Neural cell (in vitro differentiated cells): ENCODE measurements at regions not wholly inside any gene's neighbourhood (a gene's known extent, or its start where the extent isn't known, plus 50 kb on each side); places are given as distances from the start of the nearest gene placed in this dataset.

Experiments
- EP300 ChIP-seq: fragments of 450-650 bp; conservative IDR thresholded peaks from 2 replicates; pipeline ENCODE4 v1.6.1; 2014; ENCODE audit warnings: antibody characterized with exemption, mild to moderate bottlenecking, moderate library complexity; ENCODE audit not compliant: poor library complexity, severe bottlenecking
- EZH2 ChIP-seq: fragments of 200-600, 300-800 bp; shearing (Covaris generic), sonication (generic); IDR thresholded peaks from 2 replicates; pipeline ENCODE4 v1.6.1; 2014; ENCODE audit warnings: antibody characterized with exemption, low read length, borderline replicate concordance, mild to moderate bottlenecking; ENCODE audit not compliant: insufficient read depth, poor library complexity, severe bottlenecking
- MXI1 ChIP-seq: fragments of 450-650 bp; conservative IDR thresholded peaks from 2 replicates; pipeline ENCODE4 v1.6.1; 2014; ENCODE audit warnings: antibody characterized with exemption, mild to moderate bottlenecking; ENCODE audit not compliant: poor library complexity, severe bottlenecking
- POLR2AphosphoS5 ChIP-seq: IDR thresholded peaks from 2 replicates; pipeline ENCODE4 v1.6.1; 2012
- TAF1 ChIP-seq: IDR thresholded peaks from 2 replicates; pipeline ENCODE4 v1.6.1; 2012; ENCODE audit warnings: low read depth
- TF ChIP-seq, protein P1 (sequence below): fragments of 450-650 bp; IDR thresholded peaks from 2 replicates; pipeline ENCODE4 v1.5.1; 2014; ENCODE audit warnings: antibody characterized with exemption, mild to moderate bottlenecking, moderate library complexity; ENCODE audit not compliant: poor library complexity, severe bottlenecking
- TF ChIP-seq, protein P2 (sequence below): IDR thresholded peaks from 2 replicates; pipeline ENCODE4 v1.6.1; 2012; ENCODE audit warnings: borderline replicate concordance

DNA sequence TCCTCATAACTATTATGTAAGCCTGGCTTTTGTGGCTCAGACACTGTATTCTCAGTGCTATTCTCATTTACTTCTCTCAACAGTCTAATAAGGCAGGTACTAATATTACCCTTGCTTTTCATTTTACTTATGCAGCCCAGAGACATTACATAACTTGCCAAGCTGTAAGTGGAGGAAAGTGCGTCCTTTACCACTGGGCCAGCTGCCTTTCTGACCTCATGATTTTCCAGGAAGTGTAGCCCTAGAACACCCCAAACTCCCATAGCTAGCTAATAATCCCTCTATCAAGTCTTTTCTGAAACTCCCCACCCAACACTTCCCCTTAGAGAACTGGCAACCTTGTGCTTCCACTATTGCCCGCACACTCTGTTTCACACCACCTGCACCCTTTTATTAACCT lies 192.9 kb upstream of the HMHB1 start:
- no peak for TF ChIP-seq TAF1
- TF ChIP-seq, protein P1, sequence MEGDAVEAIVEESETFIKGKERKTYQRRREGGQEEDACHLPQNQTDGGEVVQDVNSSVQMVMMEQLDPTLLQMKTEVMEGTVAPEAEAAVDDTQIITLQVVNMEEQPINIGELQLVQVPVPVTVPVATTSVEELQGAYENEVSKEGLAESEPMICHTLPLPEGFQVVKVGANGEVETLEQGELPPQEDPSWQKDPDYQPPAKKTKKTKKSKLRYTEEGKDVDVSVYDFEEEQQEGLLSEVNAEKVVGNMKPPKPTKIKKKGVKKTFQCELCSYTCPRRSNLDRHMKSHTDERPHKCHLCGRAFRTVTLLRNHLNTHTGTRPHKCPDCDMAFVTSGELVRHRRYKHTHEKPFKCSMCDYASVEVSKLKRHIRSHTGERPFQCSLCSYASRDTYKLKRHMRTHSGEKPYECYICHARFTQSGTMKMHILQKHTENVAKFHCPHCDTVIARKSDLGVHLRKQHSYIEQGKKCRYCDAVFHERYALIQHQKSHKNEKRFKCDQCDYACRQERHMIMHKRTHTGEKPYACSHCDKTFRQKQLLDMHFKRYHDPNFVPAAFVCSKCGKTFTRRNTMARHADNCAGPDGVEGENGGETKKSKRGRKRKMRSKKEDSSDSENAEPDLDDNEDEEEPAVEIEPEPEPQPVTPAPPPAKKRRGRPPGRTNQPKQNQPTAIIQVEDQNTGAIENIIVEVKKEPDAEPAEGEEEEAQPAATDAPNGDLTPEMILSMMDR, result no peak
- TF ChIP-seq EZH2, result no peak
- no peak for TF ChIP-seq POLR2AphosphoS5
- TF ChIP-seq EP300, result no peak
- TF ChIP-seq MXI1, result no peak
- TF ChIP-seq, protein P2, sequence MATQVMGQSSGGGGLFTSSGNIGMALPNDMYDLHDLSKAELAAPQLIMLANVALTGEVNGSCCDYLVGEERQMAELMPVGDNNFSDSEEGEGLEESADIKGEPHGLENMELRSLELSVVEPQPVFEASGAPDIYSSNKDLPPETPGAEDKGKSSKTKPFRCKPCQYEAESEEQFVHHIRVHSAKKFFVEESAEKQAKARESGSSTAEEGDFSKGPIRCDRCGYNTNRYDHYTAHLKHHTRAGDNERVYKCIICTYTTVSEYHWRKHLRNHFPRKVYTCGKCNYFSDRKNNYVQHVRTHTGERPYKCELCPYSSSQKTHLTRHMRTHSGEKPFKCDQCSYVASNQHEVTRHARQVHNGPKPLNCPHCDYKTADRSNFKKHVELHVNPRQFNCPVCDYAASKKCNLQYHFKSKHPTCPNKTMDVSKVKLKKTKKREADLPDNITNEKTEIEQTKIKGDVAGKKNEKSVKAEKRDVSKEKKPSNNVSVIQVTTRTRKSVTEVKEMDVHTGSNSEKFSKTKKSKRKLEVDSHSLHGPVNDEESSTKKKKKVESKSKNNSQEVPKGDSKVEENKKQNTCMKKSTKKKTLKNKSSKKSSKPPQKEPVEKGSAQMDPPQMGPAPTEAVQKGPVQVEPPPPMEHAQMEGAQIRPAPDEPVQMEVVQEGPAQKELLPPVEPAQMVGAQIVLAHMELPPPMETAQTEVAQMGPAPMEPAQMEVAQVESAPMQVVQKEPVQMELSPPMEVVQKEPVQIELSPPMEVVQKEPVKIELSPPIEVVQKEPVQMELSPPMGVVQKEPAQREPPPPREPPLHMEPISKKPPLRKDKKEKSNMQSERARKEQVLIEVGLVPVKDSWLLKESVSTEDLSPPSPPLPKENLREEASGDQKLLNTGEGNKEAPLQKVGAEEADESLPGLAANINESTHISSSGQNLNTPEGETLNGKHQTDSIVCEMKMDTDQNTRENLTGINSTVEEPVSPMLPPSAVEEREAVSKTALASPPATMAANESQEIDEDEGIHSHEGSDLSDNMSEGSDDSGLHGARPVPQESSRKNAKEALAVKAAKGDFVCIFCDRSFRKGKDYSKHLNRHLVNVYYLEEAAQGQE, result no peak
